HL-60 (cell line): ENCODE measurements at regions not wholly inside any gene's neighbourhood (a gene's known extent, or its start where the extent isn't known, plus 50 kb on each side); places are given as distances from the start of the nearest gene placed in this dataset.

Experiments
- DNase-seq, 2 experiments: peaks; one replicate each; pipeline ENCODE4 v3.0.0-alpha.2; 2010 to 2020; ENCODE audit warnings: low read depth in 1 of 2, low spot score in 1 of 2
- H3K27ac ChIP-seq: fragments of 250-450 bp; sonication (Bioruptor Pico); replicated peaks from 2 replicates; pipeline ENCODE4 v1.5.1; 2020; ENCODE audit warnings: mild to moderate bottlenecking, moderate library complexity
- H3K27me3 ChIP-seq: fragments of 250-450 bp; sonication (Bioruptor Pico); 2 replicates; pipeline ENCODE4 v1.5.1; 2021; ENCODE audit warnings: mild to moderate bottlenecking, moderate library complexity; ENCODE audit not compliant: insufficient read depth, poor library complexity, severe bottlenecking
- H3K4me3 ChIP-seq: replicated peaks from 2 replicates; pipeline ENCODE4 v1.5.1; 2011; ENCODE audit warnings: mild to moderate bottlenecking, control low read depth, low read length; ENCODE audit not compliant: insufficient read depth
- GABPA ChIP-seq: IDR thresholded peaks from 2 replicates; pipeline ENCODE4 v1.6.1; 2012; ENCODE audit warnings: low read depth
- POLR2AphosphoS5 ChIP-seq: IDR thresholded peaks from 2 replicates; pipeline ENCODE4 v1.6.1; 2012; ENCODE audit warnings: low read depth
- SPI1 ChIP-seq: IDR thresholded peaks from 2 replicates; pipeline ENCODE4 v1.6.1; 2012; ENCODE audit warnings: low read depth, mild to moderate bottlenecking, borderline replicate concordance
- TF ChIP-seq, protein P1 (sequence below): IDR thresholded peaks from 2 replicates; pipeline ENCODE4 v1.6.1; 2012; ENCODE audit warnings: low read depth; ENCODE audit not compliant: insufficient replicate concordance
- TF ChIP-seq, protein P2 (sequence below): IDR thresholded peaks from one replicate; pipeline ENCODE4 v1.5.1; 2011; ENCODE audit warnings: low read length, control low read depth, inconsistent platforms; ENCODE audit not compliant: insufficient read depth

DNA sequence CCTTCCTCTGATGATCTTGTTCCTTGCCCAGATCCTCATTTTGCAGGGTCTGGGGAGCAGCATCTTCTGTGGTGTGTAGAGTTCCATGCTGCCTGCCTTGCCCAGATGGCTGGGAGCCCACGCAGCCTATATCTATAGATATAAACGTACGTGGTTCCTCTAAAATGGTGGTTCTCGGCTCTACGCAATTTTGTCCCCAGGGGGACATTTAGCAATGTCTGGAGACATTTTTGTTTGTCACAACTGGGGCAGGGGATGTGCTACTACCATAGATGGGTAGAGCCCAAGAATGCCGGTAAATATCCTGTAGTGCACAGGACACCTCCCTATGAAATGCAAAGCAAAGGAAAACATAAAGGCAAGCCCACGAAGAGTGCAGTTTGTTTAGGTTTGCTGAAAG is 98.4 kb upstream of the SPACA1 start:
- Histone ChIP-seq H3K27ac (no peak overlapping the region), H3K4me3 (no peak overlapping the region), H3K27me3 (peaks cover 3% of the 10 kb centered on the region)
- no peak for DNase-seq
- TF ChIP-seq SPI1 (no peak), GABPA (no peak)
- TF ChIP-seq, protein P1, sequence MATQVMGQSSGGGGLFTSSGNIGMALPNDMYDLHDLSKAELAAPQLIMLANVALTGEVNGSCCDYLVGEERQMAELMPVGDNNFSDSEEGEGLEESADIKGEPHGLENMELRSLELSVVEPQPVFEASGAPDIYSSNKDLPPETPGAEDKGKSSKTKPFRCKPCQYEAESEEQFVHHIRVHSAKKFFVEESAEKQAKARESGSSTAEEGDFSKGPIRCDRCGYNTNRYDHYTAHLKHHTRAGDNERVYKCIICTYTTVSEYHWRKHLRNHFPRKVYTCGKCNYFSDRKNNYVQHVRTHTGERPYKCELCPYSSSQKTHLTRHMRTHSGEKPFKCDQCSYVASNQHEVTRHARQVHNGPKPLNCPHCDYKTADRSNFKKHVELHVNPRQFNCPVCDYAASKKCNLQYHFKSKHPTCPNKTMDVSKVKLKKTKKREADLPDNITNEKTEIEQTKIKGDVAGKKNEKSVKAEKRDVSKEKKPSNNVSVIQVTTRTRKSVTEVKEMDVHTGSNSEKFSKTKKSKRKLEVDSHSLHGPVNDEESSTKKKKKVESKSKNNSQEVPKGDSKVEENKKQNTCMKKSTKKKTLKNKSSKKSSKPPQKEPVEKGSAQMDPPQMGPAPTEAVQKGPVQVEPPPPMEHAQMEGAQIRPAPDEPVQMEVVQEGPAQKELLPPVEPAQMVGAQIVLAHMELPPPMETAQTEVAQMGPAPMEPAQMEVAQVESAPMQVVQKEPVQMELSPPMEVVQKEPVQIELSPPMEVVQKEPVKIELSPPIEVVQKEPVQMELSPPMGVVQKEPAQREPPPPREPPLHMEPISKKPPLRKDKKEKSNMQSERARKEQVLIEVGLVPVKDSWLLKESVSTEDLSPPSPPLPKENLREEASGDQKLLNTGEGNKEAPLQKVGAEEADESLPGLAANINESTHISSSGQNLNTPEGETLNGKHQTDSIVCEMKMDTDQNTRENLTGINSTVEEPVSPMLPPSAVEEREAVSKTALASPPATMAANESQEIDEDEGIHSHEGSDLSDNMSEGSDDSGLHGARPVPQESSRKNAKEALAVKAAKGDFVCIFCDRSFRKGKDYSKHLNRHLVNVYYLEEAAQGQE, result no peak
- TF ChIP-seq, protein P2, sequence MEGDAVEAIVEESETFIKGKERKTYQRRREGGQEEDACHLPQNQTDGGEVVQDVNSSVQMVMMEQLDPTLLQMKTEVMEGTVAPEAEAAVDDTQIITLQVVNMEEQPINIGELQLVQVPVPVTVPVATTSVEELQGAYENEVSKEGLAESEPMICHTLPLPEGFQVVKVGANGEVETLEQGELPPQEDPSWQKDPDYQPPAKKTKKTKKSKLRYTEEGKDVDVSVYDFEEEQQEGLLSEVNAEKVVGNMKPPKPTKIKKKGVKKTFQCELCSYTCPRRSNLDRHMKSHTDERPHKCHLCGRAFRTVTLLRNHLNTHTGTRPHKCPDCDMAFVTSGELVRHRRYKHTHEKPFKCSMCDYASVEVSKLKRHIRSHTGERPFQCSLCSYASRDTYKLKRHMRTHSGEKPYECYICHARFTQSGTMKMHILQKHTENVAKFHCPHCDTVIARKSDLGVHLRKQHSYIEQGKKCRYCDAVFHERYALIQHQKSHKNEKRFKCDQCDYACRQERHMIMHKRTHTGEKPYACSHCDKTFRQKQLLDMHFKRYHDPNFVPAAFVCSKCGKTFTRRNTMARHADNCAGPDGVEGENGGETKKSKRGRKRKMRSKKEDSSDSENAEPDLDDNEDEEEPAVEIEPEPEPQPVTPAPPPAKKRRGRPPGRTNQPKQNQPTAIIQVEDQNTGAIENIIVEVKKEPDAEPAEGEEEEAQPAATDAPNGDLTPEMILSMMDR, result no peak

DNA sequence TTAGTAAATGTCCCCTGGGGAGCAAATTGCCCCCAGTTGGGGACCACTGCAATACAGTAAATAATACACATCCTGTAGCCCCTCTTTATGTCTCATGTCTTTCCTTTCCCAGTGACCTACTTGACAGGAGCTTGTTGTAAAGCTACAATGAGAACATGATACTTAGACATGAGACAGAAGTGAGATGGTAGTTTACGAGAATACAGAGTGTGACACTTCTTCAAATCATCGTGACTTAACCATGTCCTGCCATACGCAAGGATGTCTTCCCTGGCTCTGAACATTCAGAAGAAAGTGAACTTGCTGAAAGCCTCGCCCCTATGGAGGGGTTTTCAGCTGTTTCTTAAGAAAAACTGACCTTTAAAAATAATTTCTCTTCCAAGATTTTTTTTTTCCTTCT is 101.0 kb upstream of the SPACA1 start:
- Histone ChIP-seq H3K4me3 (no peak overlapping the region), H3K27me3 (peaks cover 3% of the 10 kb centered on the region), H3K27ac (no peak overlapping the region)
- TF ChIP-seq SPI1, result no peak
- TF ChIP-seq POLR2AphosphoS5, result no peak
- no peak for TF ChIP-seq GABPA
- TF ChIP-seq, protein P2, result no peak
- TF ChIP-seq, protein P1, result no peak
- DNase-seq, result no peak

DNA sequence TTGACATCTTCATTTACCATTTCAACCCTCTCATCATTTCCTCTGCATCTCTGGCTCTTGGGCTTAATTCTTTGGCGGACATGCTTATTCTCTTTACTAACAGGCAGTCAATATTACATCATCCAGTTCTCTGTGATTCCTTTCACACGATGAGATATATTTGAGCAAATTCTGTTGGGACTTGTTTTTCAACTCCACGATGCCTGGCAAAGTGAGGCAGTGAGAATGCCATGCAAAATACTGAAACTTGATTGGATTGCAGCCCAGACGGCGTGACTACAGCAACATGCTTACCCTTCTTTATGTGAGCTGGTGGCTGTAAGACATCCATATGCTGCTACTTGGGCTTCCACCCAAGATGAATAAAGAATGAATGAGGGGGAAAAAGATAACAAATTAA is 101.7 kb upstream of the SPACA1 start:
- DNase-seq, result no peak
- Histone ChIP-seq H3K4me3 (no peak overlapping the region), H3K27ac (no peak overlapping the region), H3K27me3 (peaks cover 3% of the 10 kb centered on the region)
- no peak for TF ChIP-seq SPI1
- TF ChIP-seq, protein P2, result no peak
- TF ChIP-seq, protein P1, result no peak
- no peak for TF ChIP-seq GABPA
- no peak for TF ChIP-seq POLR2AphosphoS5
